Gastroesophageal sphincter (tissue), 4 donors: ENCODE measurements at regions not wholly inside any gene's neighbourhood (a gene's known extent, or its start where the extent isn't known, plus 50 kb on each side); places are given as distances from the start of the nearest gene placed in this dataset.
A peak's percentile ranks its signal among the peaks of the same experiment; 100 is the strongest.
"Not testable (repeated sequence)": the region's sequence is repeated elsewhere in the genome, so short reads cannot be mapped to it uniquely, and the experiment has no call there.

Source experiments
- ATAC-seq: fragments of 150-250 bp; one replicate; pipeline ENCODE4 v1.9.1; 2016; ENCODE audit warnings: mild to moderate bottlenecking, moderate library complexity
- H3K27ac ChIP-seq, 4 donors: fragments of 200-600 bp; sonication (generic) in 3 of 4; 1 replicate in 3 of 4; 2 replicates in 1 of 4; pipeline ENCODE4 v1.5.1; 2016 to 2019
- H3K27me3 ChIP-seq: fragments of 200-600 bp; sonication (generic); one replicate; pipeline ENCODE4 v1.5.1; 2019
- H3K36me3 ChIP-seq, 2 donors: fragments of 200-600 bp; sonication (generic); one replicate each; pipeline ENCODE4 v1.5.1; 2019; ENCODE audit warnings: control low read depth in 1 of 2
- H3K4me1 ChIP-seq, 3 donors: fragments of 200-600 bp; sonication (generic); 1 replicate in 2 of 3; 2 replicates in 1 of 3; pipeline ENCODE4 v1.5.1; 2016 to 2019; ENCODE audit warnings: control low read depth in 2 of 3
- H3K4me3 ChIP-seq, 2 donors: fragments of 200-600 bp; sonication (generic); one replicate each; pipeline ENCODE4 v1.5.1; 2019; ENCODE audit warnings: mild to moderate bottlenecking in 1 of 2, moderate library complexity in 1 of 2
- H3K9me3 ChIP-seq, 3 donors: fragments of 200-600 bp; sonication (generic); one replicate each; pipeline ENCODE4 v1.5.1; 2017 to 2019; ENCODE audit warnings: control low read depth in 2 of 3
- CTCF ChIP-seq, 4 experiments: fragments of 200-600 bp in 2 of 4; fragments of 450-650 bp in 2 of 4; sonication (generic) in 1 of 4; IDR thresholded peaks; one replicate each; pipeline ENCODE4 v1.5.1; 2017 to 2019; ENCODE audit warnings: antibody characterized with exemption in 4 of 4, mild to moderate bottlenecking in 2 of 4, moderate library complexity in 2 of 4
- EP300 ChIP-seq: sonication (generic); formaldehyde crosslinking; IDR thresholded peaks from one replicate; pipeline ENCODE4 v1.6.1; 2017; ENCODE audit warnings: antibody characterized with exemption, mild to moderate bottlenecking
- POLR2A ChIP-seq, 2 donors: fragments of 450-650 bp; IDR thresholded peaks; one replicate each; pipeline ENCODE4 v1.6.1; 2017; ENCODE audit warnings: antibody characterized with exemption in 2 of 2, mild to moderate bottlenecking in 2 of 2, moderate library complexity in 1 of 2
- POLR2AphosphoS5 ChIP-seq: sonication (generic); formaldehyde crosslinking; IDR thresholded peaks from one replicate; pipeline ENCODE4 v1.6.1; 2017; ENCODE audit warnings: antibody characterized with exemption
- WGBS, 2 donors: methylation state at CpG; one replicate each; pipeline ENCODE4 v1.1.5; 2018; ENCODE audit warnings: low coverage in 1 of 2; 5-methylcytosine and 5-hydroxymethylcytosine counted together

- no peak overlapping the region for H3K4me3 ChIP-seq
- H3K36me3 ChIP-seq: no peaks in the 10 kb centered on the region
- ATAC-seq: no peak
- H3K27me3 ChIP-seq: peaks cover 12% of the 10 kb centered on the region
- WGBS, 2 donors: 54 to 56% methylated on average over 8 of the region's 8 CpGs
- no peak for TF ChIP-seq EP300
- no peak overlapping the region for H3K27ac ChIP-seq
- no peaks in the 10 kb centered on the region for H3K4me1 ChIP-seq
- no peaks in the 10 kb centered on the region for H3K9me3 ChIP-seq
Observed at GRCh38 chr16:52921104-52921503, 131.6 kb downstream of the CHD9NB start.

GRCh38 chr16:52920331-52920730, 132.4 kb downstream of the CHD9NB start:
- no peaks in the 10 kb centered on the region for H3K9me3 ChIP-seq
- 61 to 67% methylated on average over 5 of the region's 5 CpGs for WGBS, 2 donors
- H3K36me3 ChIP-seq: no peaks in the 10 kb centered on the region
- H3K27ac ChIP-seq: no peak overlapping the region
- ATAC-seq: no peak
- no peak overlapping the region for H3K4me3 ChIP-seq
- no peak for TF ChIP-seq EP300
- H3K27me3 ChIP-seq: peaks cover 19% of the 10 kb centered on the region
- no peaks in the 10 kb centered on the region for H3K4me1 ChIP-seq

- Histone ChIP-seq H3K4me3 (no peak overlapping the region), H3K9me3 (no peaks in the 10 kb centered on the region), H3K27me3 (peaks cover 24% of the 10 kb centered on the region), H3K4me1 (no peaks in the 10 kb centered on the region), H3K27ac (no peak overlapping the region), H3K36me3 (no peaks in the 10 kb centered on the region)
- TF ChIP-seq EP300: no peak
- no peak for TF ChIP-seq POLR2A (IDR thresholded peaks at IDR 0.05)
- no peak for TF ChIP-seq CTCF (IDR thresholded peaks at IDR 0.05)
- no peak for TF ChIP-seq POLR2AphosphoS5
- no peak for ATAC-seq
- WGBS, 2 donors: 66% methylated on average over 2 of the region's 2 CpGs; no CpG with 5 or more reads in 1 of the 2 donors
Observed at GRCh38 chr16:52914428-52914827, 138.3 kb downstream of the CHD9NB start.

- ATAC-seq: no peak
- Histone ChIP-seq H3K27ac (no peak overlapping the region), H3K4me3 (no peak overlapping the region), H3K36me3 (no peaks in the 10 kb centered on the region), H3K27me3 (peaks cover 16% of the 10 kb centered on the region), H3K4me1 (no peaks in the 10 kb centered on the region), H3K9me3 (no peaks in the 10 kb centered on the region)
- TF ChIP-seq CTCF (IDR thresholded peaks at IDR 0.05) (peak; percentile 39 to 71 (median 42)), POLR2AphosphoS5 (no peak)
- 7 to 12% methylated on average over 7 of the region's 7 CpGs for WGBS, 2 donors
Observed at GRCh38 chr16:52912565-52913173, 140.0 kb downstream of the CHD9NB start.

GRCh38 chr16:52908057-52908456, 144.6 kb downstream of the CHD9NB start:
- H3K4me3 ChIP-seq, H3K4me1 ChIP-seq, H3K27ac ChIP-seq, H3K27me3 ChIP-seq, H3K9me3 ChIP-seq, ATAC-seq, H3K36me3 ChIP-seq: not testable (repeated sequence)
- 75 to 91% methylated on average over 3 to 6 of the region's 6 CpGs for WGBS, 2 donors

- peaks cover 0 to 9% (median 0%) of the 10 kb centered on the region in 3 donors for H3K9me3 ChIP-seq
- H3K27ac ChIP-seq: no peak overlapping the region
- H3K27me3 ChIP-seq: no peaks in the 10 kb centered on the region
- TF ChIP-seq CTCF (IDR thresholded peaks at IDR 0.05) (no peak), POLR2AphosphoS5 (no peak), EP300 (no peak), POLR2A (IDR thresholded peaks at IDR 0.05) (no peak)
- no peaks in the 10 kb centered on the region for H3K36me3 ChIP-seq
- 33 to 52% methylated on average over 3 of the region's 3 CpGs for WGBS, 2 donors
- H3K4me3 ChIP-seq: no peak overlapping the region
- H3K4me1 ChIP-seq: no peaks in the 10 kb centered on the region
- ATAC-seq: no peak
Observed at GRCh38 chr16:52906281-52906680, 146.4 kb downstream of the CHD9NB start.
